ENCODE measurements at regions not wholly inside any gene's neighbourhood (a gene's known extent, or its start where the extent isn't known, plus 50 kb on each side); places are given as distances from the start of the nearest gene placed in this dataset.

- TF ChIP-seq CGGBP1 (CRISPR knock-in tag; IDR thresholded peaks at IDR 0.05) (no peak), ZNF79 (CRISPR knock-in tag; IDR thresholded peaks at IDR 0.05; ENCODE audit: low read depth) (no peak), E2F4 (CRISPR knock-in tag; IDR thresholded peaks at IDR 0.05; ENCODE audit: low read depth) (no peak), RAD21 (CRISPR knock-in tag; conservative IDR thresholded peaks at IDR 0.05 in 1 of 2, IDR thresholded peaks at IDR 0.05 in 1 of 2) (peak in 1 of 2 experiments; percentile 52; a peak in 3 of 4 replicates), HIVEP1 (CRISPR knock-in tag; IDR thresholded peaks at IDR 0.05) (no peak), ZNF707 (CRISPR knock-in tag; conservative IDR thresholded peaks at IDR 0.05) (no peak), PURB (CRISPR knock-in tag; IDR thresholded peaks at IDR 0.05; ENCODE audit: low read depth) (no peak)
Observed at GRCh38 chr6:69487688-69488087, 309.1 kb downstream of the LMBRD1 start (continued).

GRCh38 chr6:69466979-69467570 lies 329.7 kb downstream of the LMBRD1 start:
- no peaks in the 10 kb centered on the region for H3K79me2 ChIP-seq (ENCODE audit: control insufficient read depth, insufficient read depth, low read length)
- no peak overlapping the region for H3K4me3 ChIP-seq
- no peak for FAIRE-seq
- H3K4me1 ChIP-seq (replicated peaks in 1 of 2; ENCODE audit: control insufficient read depth in 2 of 2, insufficient read depth in 2 of 2, low read length in 2 of 2), result no peaks in the 10 kb centered on the region; a peak in 1 of 5 replicates
- H3K9me3 ChIP-seq (replicated peaks; ENCODE audit: control insufficient read depth, insufficient read depth, low read depth, low read length), result no peaks in the 10 kb centered on the region
- ATAC-seq, result no peak
- no peaks in the 10 kb centered on the region for H3K9me1 ChIP-seq (ENCODE audit: control insufficient read depth, insufficient read depth, low read length)
- BruUV-seq (replicated peaks), result no TSS peak
- H3K4me2 ChIP-seq (ENCODE audit: insufficient read depth, low read length), result no peak overlapping the region
- intact Hi-C loops (cut with micrococcal nuclease) (no loop called here), in situ Hi-C loops (cut with MboI) (no loop called here)
- CTCF ChIA-PET (ENCODE audit: low intra/inter-chr PET ratio), result no interaction called here
- H4K20me1 ChIP-seq (replicated peaks; ENCODE audit: control insufficient read depth, insufficient read depth, low read length), result no peaks in the 10 kb centered on the region
- H3K36me3 ChIP-seq (ENCODE audit: control insufficient read depth, insufficient read depth, low read length), result no peaks in the 10 kb centered on the region
- DNase-seq (ENCODE audit: extremely low read depth in 1 of 4, low spot score in 3 of 4), result no peak
- 6% methylated on average over 13 of the region's 26 CpGs for WGBS (ENCODE audit: insufficient coverage, low coverage, missing lambda C conversion rate)
- H3K27me3 ChIP-seq (ENCODE audit: control insufficient read depth in 2 of 2, insufficient read depth in 2 of 2, low read length in 2 of 2), result no peaks in the 10 kb centered on the region
- TF ChIP-seq PTRF (tag; IDR thresholded peaks at IDR 0.05), result no peak
- POLR2A ChIA-PET, result no interaction called here
- H3K9ac ChIP-seq (ENCODE audit: insufficient read depth in 1 of 2, low read depth in 2 of 2, low read length in 2 of 2), result no peak overlapping the region
- H2AFZ ChIP-seq (ENCODE audit: low read depth, low read length), result no peak overlapping the region
- no peak overlapping the region for H3K27ac ChIP-seq (ENCODE audit: extremely low read depth, low read depth, low read length)
